ENCODE measurements at regions not wholly inside any gene's neighbourhood (a gene's known extent, or its start where the extent isn't known, plus 50 kb on each side); places are given as distances from the start of the nearest gene placed in this dataset.

DNA sequence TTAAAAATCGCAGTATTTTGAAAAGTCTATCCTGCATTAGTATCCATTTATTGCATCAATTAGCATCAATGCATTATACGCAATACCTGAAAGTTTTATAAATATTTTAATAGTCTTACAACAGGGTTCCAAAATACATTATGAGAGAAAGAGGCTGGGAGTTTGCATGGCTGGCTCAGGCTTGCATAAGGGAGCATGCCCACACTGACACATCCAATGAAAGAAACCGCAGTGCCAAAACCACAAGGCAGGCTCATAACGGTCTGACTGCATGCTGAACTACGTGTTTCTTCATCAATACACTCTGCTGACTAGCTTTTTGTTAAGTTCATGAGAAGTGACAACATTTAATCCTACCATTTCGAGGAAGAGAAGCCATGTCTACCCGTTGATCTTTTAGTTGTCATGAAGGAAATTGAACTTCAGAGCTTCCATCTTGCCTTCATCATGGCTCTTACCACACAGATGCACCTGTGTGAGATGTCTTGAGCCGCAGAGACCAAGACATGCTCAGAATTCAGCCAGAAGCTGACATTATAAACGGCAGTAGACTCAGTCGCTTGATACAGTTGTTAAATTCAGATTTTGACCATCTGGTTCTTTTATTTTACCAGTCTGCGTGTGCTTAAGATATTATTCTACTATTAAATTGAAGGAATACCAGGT lies 168.8 kb upstream of the FRG1 start:
- Histone ChIP-seq H3K27me3 (no peaks in the 10 kb centered on the region), H3K36me3 (no peaks in the 10 kb centered on the region), H3K27ac (no peak overlapping the region), H3K4me3 (ENCODE audit: low read depth in 1 of 2, low read length in 1 of 2) (no peak overlapping the region), H3K4me1 (ENCODE audit: control insufficient read depth in 1 of 2, insufficient read depth in 1 of 2, low read depth in 1 of 2, low read length in 1 of 2) (no peaks in the 10 kb centered on the region), H3K9me3 (no peaks in the 10 kb centered on the region)
- TF ChIP-seq CTCF (IDR thresholded peaks at IDR 0.05): no peak

- no peak for TF ChIP-seq CTCF (IDR thresholded peaks at IDR 0.05)
- no peaks in the 10 kb centered on the region for H3K9me3 ChIP-seq
Measured at GRCh38 chr4:189773909-189774308, 166.8 kb upstream of the FRG1 start.

DNA sequence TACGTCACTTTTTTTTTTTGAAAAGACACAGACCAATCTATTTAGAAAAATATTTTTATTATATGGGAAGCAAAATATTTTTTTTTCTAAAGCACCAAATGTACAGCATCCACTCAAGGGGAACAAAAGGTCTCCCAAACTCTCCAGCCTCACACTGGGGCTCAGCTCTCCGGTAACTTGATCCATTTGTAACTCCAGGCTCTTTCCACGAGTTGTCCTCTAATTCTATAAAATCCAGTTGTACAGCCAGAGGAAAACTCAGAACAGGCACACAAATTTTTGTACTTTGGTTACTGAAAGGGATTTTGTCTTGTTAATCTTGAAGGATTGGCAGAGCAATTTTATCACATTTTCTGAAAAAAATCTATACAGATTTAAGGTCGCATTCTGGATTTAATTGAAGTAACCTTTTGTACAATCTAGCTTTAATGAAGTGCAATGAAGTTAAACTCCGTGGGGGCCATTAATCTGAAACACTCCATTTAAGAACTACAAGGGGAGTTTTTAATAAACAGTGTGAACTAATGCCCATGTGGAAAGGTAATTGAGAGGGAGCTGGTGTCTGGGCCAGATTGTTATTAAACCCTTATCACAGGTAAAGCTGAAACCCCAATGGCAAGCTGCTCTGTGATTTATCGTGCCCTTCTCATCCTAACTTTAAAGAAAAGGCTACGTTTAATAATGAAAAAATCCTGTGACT lies 161.2 kb upstream of the FRG1 start:
- Histone ChIP-seq H3K27ac (no peak overlapping the region), H3K27me3 (no peaks in the 10 kb centered on the region), H3K4me3 (ENCODE audit: low read depth in 1 of 2, low read length in 1 of 2) (no peak overlapping the region), H3K4me1 (ENCODE audit: control insufficient read depth in 1 of 2, insufficient read depth in 1 of 2, low read depth in 1 of 2, low read length in 1 of 2) (no peaks in the 10 kb centered on the region), H3K9me3 (no peaks in the 10 kb centered on the region), H3K36me3 (no peaks in the 10 kb centered on the region)
- no peak for TF ChIP-seq CTCF (IDR thresholded peaks at IDR 0.05)

More at GRCh38 chr4:189773909-189774308, 166.8 kb upstream of the FRG1 start:
- Histone ChIP-seq H3K27me3 (no peaks in the 10 kb centered on the region), H3K36me3 (no peaks in the 10 kb centered on the region), H3K4me3 (ENCODE audit: low read depth in 1 of 2, low read length in 1 of 2) (no peak overlapping the region), H3K27ac (no peak overlapping the region), H3K4me1 (ENCODE audit: control insufficient read depth in 1 of 2, insufficient read depth in 1 of 2, low read depth in 1 of 2, low read length in 1 of 2) (no peaks in the 10 kb centered on the region)

DNA sequence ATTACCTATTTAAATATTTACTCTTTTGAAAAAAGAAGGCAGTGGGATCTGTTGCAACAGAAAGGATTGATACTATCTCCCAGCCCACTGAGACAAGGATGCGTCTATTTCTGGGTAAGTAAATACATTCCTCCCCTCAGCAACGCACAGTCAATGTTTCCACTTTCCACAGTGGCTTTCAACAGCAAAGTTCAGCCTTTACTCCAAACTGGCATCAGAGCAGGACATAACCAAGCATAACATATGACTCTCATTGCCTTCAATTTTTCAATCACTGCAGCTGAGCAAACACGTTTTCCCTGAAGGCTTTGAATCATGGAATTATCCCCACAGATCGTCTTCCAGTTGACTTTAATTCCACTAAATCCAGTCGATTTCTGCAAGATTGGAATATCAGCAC lies 160.3 kb upstream of the FRG1 start:
- Histone ChIP-seq H3K27ac (no peak overlapping the region), H3K4me1 (ENCODE audit: control insufficient read depth in 1 of 2, insufficient read depth in 1 of 2, low read depth in 1 of 2, low read length in 1 of 2) (no peaks in the 10 kb centered on the region), H3K9me3 (no peaks in the 10 kb centered on the region), H3K27me3 (no peaks in the 10 kb centered on the region), H3K4me3 (ENCODE audit: low read depth in 1 of 2, low read length in 1 of 2) (no peak overlapping the region), H3K36me3 (no peaks in the 10 kb centered on the region)
- TF ChIP-seq CTCF (IDR thresholded peaks at IDR 0.05): no peak

DNA sequence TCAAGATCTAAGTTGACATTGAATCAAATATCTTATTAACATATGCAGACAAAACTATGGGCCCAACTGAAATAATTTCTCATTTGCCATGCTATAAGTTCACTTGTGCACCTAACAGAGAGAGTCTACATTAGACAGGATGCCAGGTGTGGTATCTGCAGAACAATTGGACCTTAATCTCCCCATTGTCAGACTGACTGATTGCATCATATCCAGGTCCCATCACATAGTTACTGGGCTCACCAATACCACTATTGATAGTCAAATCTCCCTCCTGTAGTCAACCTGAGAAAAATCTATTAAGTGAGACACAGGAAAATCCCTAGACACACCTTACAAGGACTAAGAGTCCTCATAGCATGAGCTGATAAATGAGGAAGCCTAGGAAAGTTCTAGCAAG lies 156.0 kb upstream of the FRG1 start:
- no peaks in the 10 kb centered on the region for H3K4me1 ChIP-seq (ENCODE audit: control insufficient read depth in 1 of 2, insufficient read depth in 1 of 2, low read depth in 1 of 2, low read length in 1 of 2)
- no peak for TF ChIP-seq CTCF (IDR thresholded peaks at IDR 0.05)
- no peaks in the 10 kb centered on the region for H3K36me3 ChIP-seq
- H3K27me3 ChIP-seq: no peaks in the 10 kb centered on the region
- H3K27ac ChIP-seq: no peak overlapping the region
- no peaks in the 10 kb centered on the region for H3K9me3 ChIP-seq
- no peak overlapping the region for H3K4me3 ChIP-seq (ENCODE audit: low read depth in 1 of 2, low read length in 1 of 2)

Data from neutrophil (primary cell).